Osteoblast (primary cell): ENCODE measurements at regions not wholly inside any gene's neighbourhood (a gene's known extent, or its start where the extent isn't known, plus 50 kb on each side); places are given as distances from the start of the nearest gene placed in this dataset.
"Not testable (repeated sequence)": the region's sequence is repeated elsewhere in the genome, so short reads cannot be mapped to it uniquely, and the experiment has no call there.

Experiments
- DNase-seq: peaks from one replicate; pipeline ENCODE4 v3.0.0; 2011; ENCODE audit warnings: low spot score, mixed read lengths; ENCODE audit not compliant: insufficient read length; ENCODE audit errors: missing footprints
- H2AFZ ChIP-seq: 2 replicates; pipeline ENCODE4 v1.6.0; 2011; ENCODE audit warnings: mild to moderate bottlenecking, low read length
- H3K27ac ChIP-seq: 2 replicates; pipeline ENCODE4 v1.5.1; 2011; ENCODE audit warnings: mild to moderate bottlenecking, low read depth, low read length, moderate library complexity
- H3K27me3 ChIP-seq: 2 replicates; pipeline ENCODE4 v1.6.0; 2012; ENCODE audit warnings: mild to moderate bottlenecking, control low read depth, inconsistent platforms, low read length, moderate library complexity; ENCODE audit not compliant: insufficient read depth
- H3K36me3 ChIP-seq: 2 replicates; pipeline ENCODE4 v1.5.1; 2011; ENCODE audit warnings: mild to moderate bottlenecking, low read length, control low read depth, moderate library complexity; ENCODE audit not compliant: insufficient read depth
- H3K4me1 ChIP-seq: 2 replicates; pipeline ENCODE4 v1.5.1; 2011; ENCODE audit warnings: mild to moderate bottlenecking, low read length, control low read depth, moderate library complexity; ENCODE audit not compliant: insufficient read depth
- H3K4me2 ChIP-seq: 2 replicates; pipeline ENCODE4 v1.6.0; 2011; ENCODE audit warnings: mild to moderate bottlenecking, low read length; ENCODE audit not compliant: insufficient read depth
- H3K4me3 ChIP-seq: fragments of 200-600 bp; sonication (generic); 3 replicates; pipeline ENCODE4 v1.5.1; 2012; ENCODE audit warnings: mild to moderate bottlenecking, low read length, inconsistent platforms; ENCODE audit not compliant: insufficient read depth
- H3K79me2 ChIP-seq: 2 replicates; pipeline ENCODE4 v1.6.0; 2012; ENCODE audit warnings: mild to moderate bottlenecking, low read length, control low read depth, inconsistent platforms; ENCODE audit not compliant: insufficient read depth
- H3K9me3 ChIP-seq: 2 replicates; pipeline ENCODE4 v1.5.1; 2011; ENCODE audit warnings: low read depth, low read length, control low read depth
- H4K20me1 ChIP-seq: 2 replicates; pipeline ENCODE4 v1.6.0; 2012; ENCODE audit warnings: mild to moderate bottlenecking, low read length, control low read depth; ENCODE audit not compliant: insufficient read depth
- TF ChIP-seq, protein P1 (sequence below): IDR thresholded peaks from 2 replicates; pipeline ENCODE4 v1.5.1; 2011; ENCODE audit warnings: mild to moderate bottlenecking, low read depth, low read length, moderate library complexity; ENCODE audit errors: extremely low read depth

DNA sequence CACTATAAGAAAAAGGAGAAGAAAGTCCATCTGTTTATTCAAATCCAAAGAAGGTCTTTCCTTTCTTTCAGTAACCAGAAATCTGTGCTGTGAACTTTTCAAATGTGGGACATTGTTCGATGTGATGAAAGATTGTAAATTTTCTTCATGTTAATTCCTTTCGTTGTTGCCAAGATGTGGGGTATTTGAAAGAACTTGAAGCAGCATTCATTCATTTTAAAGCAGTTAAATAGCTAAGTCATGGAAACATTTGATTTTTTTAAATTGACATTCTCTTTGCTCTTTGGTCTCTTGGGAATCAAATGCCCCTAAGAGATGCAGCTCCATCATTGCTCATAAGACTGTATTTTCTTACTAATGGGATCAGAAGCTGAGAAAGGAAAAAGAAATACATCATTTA, 93.7 kb upstream of the EHBP1 start:
- H3K27ac ChIP-seq: no peak overlapping the region
- TF ChIP-seq, protein P1, sequence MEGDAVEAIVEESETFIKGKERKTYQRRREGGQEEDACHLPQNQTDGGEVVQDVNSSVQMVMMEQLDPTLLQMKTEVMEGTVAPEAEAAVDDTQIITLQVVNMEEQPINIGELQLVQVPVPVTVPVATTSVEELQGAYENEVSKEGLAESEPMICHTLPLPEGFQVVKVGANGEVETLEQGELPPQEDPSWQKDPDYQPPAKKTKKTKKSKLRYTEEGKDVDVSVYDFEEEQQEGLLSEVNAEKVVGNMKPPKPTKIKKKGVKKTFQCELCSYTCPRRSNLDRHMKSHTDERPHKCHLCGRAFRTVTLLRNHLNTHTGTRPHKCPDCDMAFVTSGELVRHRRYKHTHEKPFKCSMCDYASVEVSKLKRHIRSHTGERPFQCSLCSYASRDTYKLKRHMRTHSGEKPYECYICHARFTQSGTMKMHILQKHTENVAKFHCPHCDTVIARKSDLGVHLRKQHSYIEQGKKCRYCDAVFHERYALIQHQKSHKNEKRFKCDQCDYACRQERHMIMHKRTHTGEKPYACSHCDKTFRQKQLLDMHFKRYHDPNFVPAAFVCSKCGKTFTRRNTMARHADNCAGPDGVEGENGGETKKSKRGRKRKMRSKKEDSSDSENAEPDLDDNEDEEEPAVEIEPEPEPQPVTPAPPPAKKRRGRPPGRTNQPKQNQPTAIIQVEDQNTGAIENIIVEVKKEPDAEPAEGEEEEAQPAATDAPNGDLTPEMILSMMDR: no peak
- no peak overlapping the region for H2AFZ ChIP-seq
- DNase-seq: peak; percentile 56
- H3K36me3 ChIP-seq: no peaks in the 10 kb centered on the region
- no peak overlapping the region for H3K4me3 ChIP-seq
- no peaks in the 10 kb centered on the region for H3K27me3 ChIP-seq
- H3K79me2 ChIP-seq: no peaks in the 10 kb centered on the region
- no peaks in the 10 kb centered on the region for H4K20me1 ChIP-seq
- no peak overlapping the region for H3K4me2 ChIP-seq
- no peaks in the 10 kb centered on the region for H3K4me1 ChIP-seq
- no peaks in the 10 kb centered on the region for H3K9me3 ChIP-seq

DNA sequence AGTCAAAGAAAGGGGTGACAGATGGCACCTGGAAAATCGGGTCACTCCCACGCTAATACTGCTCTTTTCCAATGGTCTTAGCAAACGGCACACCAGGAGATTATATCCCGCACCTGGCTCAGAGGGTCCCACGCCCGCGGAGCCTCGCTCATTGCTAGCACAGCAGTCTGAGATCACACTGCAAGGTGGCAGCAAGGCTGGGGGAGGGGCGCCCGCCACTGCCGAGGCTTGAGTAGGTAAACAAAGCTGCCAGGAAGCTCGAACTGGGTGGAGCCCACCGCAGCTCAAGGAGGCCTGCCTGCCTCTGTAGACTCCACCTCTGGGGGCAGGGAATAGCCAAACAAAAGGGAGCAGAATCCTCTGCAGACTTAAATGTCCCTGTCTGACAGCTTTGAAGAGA, 99.5 kb upstream of the TMEM17 start:
- not testable (repeated sequence) for H3K9me3 ChIP-seq, H2AFZ ChIP-seq, H4K20me1 ChIP-seq, H3K79me2 ChIP-seq, H3K4me2 ChIP-seq, H3K27ac ChIP-seq, H3K27me3 ChIP-seq, H3K4me1 ChIP-seq, H3K36me3 ChIP-seq, H3K4me3 ChIP-seq, DNase-seq

DNA sequence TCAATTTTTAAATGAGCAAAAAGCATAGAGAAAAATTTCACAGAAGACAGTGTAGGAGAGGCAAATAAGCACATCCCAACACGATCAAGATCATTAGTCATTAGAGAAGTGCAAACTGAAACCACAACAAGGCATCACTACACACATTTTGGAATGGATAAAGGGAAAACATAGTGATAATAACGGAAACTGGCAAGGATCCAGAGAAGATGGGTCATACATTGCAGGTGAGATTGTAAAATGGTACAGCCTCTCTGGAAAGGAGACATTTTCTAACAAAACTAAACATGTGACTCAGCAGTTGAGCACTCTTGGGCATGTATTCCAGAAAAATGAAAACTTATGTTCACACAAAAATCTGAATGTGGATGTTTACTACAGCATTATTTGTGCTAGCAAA, 98.3 kb upstream of the TMEM17 start:
- Histone ChIP-seq H3K27me3 (no peaks in the 10 kb centered on the region), H3K4me3 (no peak overlapping the region), H4K20me1 (no peaks in the 10 kb centered on the region), H3K4me2 (no peak overlapping the region), H3K9me3 (no peaks in the 10 kb centered on the region), H3K4me1 (no peaks in the 10 kb centered on the region), H3K27ac (no peak overlapping the region), H2AFZ (no peak overlapping the region), H3K79me2 (no peaks in the 10 kb centered on the region), H3K36me3 (no peaks in the 10 kb centered on the region)
- DNase-seq: no peak
- TF ChIP-seq, protein P1: no peak

DNA sequence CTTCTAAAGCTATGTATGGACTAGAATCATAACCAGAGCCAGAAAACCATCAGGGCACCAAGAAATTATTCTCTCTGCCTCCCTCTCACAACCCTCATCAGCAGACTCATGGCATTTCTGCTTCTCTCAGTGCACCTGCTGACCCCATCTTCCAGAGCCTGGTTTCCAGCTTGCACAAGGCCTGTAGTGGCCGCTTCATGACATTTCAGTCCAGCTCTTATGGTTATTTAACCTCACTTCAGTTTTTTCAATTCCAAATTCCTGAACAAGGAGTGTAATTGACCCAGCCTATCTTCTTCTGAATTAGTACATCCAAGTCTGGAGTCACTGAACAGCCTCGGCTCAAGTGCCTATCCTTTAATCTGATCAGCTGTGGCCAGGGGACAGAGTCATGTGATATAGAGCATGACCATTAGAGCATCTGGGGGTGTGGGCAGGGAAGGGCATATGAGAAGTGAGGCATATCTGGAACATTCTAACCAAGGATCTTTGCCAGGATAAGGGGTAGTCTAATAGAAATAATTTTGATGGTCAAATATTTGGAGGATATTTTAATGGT, 97.2 kb upstream of the TMEM17 start:
- H2AFZ ChIP-seq: no peak overlapping the region
- no peaks in the 10 kb centered on the region for H3K27me3 ChIP-seq
- H3K79me2 ChIP-seq: no peaks in the 10 kb centered on the region
- no peak overlapping the region for H3K4me3 ChIP-seq
- no peaks in the 10 kb centered on the region for H4K20me1 ChIP-seq
- no peaks in the 10 kb centered on the region for H3K4me1 ChIP-seq
- no peaks in the 10 kb centered on the region for H3K36me3 ChIP-seq
- no peak overlapping the region for H3K27ac ChIP-seq
- DNase-seq: no peak
- H3K9me3 ChIP-seq: no peaks in the 10 kb centered on the region
- no peak overlapping the region for H3K4me2 ChIP-seq
- TF ChIP-seq, protein P1: no peak

DNA sequence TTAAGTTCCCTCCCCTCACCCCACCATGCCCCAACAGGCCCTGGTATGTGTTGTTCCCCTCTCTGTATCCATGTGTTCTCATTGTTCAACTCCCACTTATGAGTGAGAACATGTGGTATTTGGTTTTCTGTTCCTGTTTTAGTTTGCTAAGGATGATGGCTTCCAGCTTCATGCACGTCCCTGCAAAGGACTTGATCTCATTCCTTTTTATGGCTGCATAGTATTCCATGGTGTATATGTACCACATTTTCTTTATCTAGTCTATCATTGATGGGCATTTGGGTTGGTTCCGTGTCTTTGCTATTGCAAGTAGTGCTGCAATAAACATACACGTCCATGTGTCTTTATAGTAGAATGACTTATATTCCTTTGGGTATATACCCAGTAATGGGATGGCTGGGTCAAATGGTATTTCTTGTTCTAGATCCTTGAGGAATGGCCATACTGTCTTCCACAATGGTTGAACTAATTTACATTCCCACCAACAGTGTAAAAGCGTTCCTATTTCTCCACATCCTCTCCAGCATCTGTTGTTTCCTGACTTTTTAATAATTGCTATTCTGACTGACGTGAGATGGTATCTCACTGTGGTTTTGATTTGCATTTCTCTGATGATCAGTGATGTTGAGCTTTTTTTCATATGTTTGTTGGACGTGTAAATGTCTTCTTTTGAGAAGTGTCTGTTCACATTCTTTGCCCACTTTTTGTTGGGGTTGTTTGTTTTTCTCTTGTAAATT, 93.8 kb upstream of the TMEM17 start:
- not testable (repeated sequence) for H3K27ac ChIP-seq, H3K27me3 ChIP-seq, H3K4me2 ChIP-seq, H4K20me1 ChIP-seq, H3K79me2 ChIP-seq, DNase-seq, H3K4me3 ChIP-seq, H3K9me3 ChIP-seq, H2AFZ ChIP-seq, H3K36me3 ChIP-seq
- peaks cover 29% of the 10 kb centered on the region for H3K4me1 ChIP-seq
